SU-DHL-6 (cell line): ENCODE measurements at regions not wholly inside any gene's neighbourhood (a gene's known extent, or its start where the extent isn't known, plus 50 kb on each side); places are given as distances from the start of the nearest gene placed in this dataset.

ENCODE experiments used
- EZH2phosphoT487 ChIP-seq: fragments of 200-600 bp; sonication (generic), shearing (Covaris generic); conservative IDR thresholded peaks from 2 replicates; pipeline ENCODE4 v1.6.1; 2018; ENCODE audit warnings: mild to moderate bottlenecking, antibody characterized with exemption, low read length, moderate library complexity, mixed read lengths
- TF ChIP-seq, protein P1 (sequence below): fragments of 200-600 bp; sonication (generic); IDR thresholded peaks from one replicate; pipeline ENCODE4 v1.5.1; 2017; ENCODE audit warnings: antibody characterized with exemption, mild to moderate bottlenecking, low read length, moderate library complexity; ENCODE audit not compliant: insufficient read depth, poor library complexity, severe bottlenecking

DNA sequence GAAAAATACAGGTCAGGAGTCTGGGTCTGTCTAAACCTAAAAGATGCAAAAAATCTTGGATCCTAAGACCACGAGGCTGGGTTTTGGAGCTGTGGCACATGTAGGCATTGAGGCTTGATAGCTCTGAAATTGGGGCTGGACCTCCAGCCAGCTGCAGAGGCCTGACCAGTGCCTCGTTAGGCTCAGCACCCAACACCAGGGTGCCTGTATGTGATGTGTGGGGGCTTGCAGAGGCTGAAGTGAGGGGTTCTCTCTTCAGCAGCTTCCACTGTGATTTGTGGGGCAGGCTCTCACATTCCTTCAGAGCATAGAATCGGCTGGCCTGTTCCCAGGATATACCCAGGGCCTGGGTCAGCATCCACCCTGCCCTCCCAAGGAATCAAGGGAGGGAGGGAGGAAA is 247.8 kb downstream of the BUB3 start:
- TF ChIP-seq, protein P1, sequence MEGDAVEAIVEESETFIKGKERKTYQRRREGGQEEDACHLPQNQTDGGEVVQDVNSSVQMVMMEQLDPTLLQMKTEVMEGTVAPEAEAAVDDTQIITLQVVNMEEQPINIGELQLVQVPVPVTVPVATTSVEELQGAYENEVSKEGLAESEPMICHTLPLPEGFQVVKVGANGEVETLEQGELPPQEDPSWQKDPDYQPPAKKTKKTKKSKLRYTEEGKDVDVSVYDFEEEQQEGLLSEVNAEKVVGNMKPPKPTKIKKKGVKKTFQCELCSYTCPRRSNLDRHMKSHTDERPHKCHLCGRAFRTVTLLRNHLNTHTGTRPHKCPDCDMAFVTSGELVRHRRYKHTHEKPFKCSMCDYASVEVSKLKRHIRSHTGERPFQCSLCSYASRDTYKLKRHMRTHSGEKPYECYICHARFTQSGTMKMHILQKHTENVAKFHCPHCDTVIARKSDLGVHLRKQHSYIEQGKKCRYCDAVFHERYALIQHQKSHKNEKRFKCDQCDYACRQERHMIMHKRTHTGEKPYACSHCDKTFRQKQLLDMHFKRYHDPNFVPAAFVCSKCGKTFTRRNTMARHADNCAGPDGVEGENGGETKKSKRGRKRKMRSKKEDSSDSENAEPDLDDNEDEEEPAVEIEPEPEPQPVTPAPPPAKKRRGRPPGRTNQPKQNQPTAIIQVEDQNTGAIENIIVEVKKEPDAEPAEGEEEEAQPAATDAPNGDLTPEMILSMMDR = no peak
- TF ChIP-seq EZH2phosphoT487 = no peak
